NCI-H2227 treated with DMSO at 0.1 percent for 48 hours (cell line): ENCODE measurements at regions not wholly inside any gene's neighbourhood (a gene's known extent, or its start where the extent isn't known, plus 50 kb on each side); places are given as distances from the start of the nearest gene placed in this dataset.
"Not testable (repeated sequence)": the region's sequence is repeated elsewhere in the genome, so short reads cannot be mapped to it uniquely, and the experiment has no call there.

Source experiments
- DNase-seq: peaks from one replicate; lab custom pipeline; 2025; lab: John Stamatoyannopoulos, UW

DNA sequence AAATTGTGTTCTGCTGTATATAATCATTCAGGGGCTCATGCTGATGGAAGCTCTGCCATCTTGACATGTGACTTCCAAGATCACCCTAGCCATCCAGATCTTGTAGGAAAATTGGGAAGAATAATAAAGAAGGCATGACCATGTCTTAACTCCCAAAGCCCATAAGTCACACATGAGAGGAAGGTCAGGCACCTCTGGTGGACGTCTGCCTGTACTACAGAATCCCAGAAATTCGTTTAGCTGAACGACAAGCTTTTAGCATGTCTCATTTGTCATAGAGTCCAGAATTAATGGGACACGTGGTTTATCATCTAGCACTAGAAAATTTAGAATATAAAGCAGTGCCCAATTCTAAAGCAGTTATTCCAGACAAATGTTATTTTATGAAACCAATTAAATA lies 212.7 kb downstream of the CENPC start:
- DNase-seq = no peak

DNA sequence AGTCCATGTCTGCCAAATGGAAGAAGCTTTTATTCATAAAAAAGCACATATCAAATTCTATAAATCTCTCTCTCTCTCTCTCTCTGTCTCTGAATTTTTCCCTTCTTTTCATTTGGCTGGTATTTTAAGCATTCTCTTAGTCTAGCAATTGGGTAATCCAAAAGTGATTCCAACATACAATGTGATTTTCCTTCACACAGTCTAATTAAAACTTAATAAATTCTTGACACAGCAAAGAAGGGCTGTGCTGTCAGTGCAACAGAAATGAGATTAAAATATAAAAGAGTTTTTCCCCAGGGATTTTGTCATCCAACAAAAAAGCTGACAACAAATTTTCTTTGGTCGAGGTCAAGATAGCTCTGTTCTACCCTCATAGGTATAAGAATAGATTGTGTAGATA lies 216.9 kb downstream of the CENPC start:
- no peak for DNase-seq

DNA sequence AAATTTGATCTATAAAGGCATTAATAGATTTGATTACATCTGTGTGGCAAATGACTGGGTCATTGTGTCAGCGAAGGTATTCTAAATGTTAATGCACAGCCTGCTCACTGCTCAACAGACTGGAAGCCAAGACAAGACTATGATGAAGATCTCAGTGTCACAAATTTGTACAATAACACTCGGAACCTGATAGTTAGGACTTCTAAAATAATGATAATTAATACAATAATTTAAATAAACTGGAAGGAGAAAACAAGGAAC lies 217.4 kb downstream of the CENPC start:
- DNase-seq = no peak

DNA sequence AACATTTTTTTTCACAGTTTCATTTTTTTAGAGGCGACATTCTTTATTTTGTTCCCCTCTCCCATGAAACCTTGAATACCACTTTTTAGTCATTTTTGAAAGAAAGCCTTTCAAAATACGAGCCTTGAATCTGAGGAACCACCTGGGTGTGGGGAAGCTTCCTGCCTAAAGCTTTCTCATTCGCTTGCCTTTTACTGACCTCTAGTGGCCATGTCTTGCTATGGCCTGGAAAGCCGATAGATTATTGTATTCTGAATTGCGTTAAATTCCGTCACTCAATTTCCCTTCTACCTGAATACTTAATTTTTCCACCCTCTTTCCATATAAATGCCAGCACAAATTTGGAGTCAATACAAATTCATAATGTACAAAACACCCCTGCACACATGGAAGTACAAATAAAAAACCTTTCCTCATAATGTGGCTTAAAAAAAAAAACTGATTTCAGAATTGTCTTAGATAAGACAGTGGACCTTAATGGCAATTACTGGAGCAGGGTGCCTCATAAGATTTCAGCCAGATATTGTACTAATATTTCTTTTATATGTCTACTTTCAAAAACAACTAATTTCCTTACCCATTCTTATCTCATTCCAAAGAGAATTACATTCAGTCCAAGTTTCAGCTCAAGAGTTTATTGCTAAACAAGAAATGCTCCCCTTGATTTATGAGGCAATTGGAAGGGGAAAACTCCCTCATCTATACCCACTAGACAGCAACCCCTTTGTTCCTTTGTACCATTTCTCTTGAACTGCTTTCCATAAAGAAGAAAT lies 217.9 kb downstream of the CENPC start:
- peak; percentile 39 for DNase-seq

DNA sequence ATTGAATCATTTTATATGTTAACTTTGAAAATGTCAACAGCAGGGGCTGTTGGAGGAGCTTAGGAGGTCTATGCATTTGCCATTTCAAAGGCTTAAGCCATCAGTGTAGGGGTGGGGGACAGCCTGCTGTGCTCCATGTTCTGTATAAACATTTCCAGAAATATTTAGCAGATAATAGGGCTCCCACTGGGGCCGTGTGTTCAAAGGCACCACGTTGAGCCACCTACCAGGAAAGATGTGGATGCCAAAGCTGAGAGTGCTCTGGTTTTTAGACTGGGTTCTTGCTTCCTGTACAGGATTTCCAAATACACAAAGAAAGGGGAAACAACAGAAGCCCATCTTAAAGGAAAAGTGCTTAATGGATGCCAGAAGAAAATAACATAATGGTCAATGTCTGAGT lies 219.5 kb downstream of the CENPC start:
- no peak for DNase-seq

DNA sequence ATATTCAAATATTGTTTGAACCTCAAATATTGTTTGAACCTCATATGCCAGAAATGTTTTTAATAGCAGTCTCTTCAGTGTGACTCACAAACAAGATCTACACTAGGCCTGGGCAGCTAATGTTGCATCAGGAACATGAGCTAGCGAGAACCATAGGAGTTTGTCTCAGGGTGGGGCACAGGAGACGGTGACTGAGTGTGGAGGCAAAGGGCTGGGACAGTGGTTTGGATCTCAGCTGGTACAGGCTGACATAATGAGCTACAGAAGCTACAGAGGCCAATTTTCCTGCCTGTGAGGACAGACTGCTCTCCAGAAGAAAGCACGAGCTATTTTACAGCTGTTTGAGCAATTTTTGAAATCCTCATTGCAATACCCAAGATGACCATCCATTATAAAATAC lies 224.7 kb downstream of the CENPC start:
- DNase-seq = no peak

DNA sequence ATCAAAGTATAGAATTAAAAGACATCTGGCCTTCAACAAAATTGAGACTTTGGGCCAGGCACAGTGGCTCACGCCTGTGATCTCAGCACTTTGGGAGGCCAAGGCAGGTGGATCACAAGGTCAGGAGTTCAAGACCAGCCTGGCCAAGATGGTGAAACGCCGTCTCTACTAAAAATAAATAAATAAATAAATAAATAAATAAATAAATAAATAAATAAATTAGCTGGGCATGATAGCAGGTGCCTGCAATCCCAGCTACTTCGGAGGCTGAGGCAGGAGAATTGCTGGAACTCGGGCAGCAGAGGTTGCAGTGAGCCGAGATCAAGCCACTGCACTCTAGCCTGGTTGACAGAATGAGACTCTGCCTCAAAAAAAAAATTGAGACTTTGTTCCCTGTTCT lies 225.7 kb downstream of the CENPC start:
- DNase-seq = not testable (repeated sequence)

DNA sequence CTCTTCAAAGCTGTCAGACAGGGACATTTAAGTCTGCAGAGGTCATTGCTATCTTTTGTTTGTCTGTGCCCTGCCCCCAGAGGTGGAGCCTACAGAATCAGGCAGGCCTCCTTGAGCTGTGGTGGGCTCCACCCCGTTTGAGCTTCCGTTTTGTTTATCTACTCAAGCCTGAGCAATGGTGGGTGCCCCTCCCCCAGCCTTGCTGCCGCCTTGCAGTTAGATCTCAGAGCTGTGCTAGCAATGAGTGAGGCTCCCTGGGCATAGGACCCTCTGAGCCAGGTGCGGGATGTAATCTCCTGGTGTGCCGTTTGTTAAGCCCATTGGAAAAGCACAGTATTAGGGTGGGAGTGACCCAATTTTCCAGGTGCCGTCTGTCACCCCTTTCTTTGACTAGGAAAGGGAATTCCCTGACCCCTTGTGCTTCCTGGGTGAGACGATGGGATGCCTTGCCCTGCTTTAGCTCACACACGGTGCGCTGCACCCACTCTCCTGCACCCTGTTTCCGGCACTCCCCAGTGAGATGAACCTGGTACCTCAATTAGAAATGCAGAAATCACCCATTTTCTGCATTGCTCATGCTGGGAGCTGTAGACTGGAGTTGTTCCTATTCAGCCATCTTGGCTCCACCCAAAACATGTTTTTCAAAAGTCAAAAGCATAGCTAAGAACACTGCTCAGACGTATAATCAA lies 244.7 kb downstream of the CENPC start:
- DNase-seq = not testable (repeated sequence)

DNA sequence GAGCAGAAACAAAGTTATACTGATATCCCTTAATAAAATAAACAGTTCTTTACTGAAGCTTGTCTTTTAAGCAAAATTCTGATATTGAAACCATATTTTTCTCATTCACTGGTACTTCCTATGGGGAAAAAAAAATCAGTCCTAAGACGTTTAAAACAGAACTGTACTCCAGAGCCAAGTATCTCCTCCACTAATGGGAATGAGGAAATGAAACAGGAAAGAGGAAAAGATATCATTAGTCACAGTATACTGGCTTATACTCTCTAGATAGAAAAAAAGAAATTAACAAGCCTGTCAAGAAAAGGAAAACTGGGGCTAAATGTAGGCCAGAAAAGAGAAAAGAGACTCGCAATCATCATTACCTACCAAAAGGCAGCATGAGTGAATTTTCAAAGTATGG lies 252.7 kb downstream of the CENPC start:
- DNase-seq = no peak

DNA sequence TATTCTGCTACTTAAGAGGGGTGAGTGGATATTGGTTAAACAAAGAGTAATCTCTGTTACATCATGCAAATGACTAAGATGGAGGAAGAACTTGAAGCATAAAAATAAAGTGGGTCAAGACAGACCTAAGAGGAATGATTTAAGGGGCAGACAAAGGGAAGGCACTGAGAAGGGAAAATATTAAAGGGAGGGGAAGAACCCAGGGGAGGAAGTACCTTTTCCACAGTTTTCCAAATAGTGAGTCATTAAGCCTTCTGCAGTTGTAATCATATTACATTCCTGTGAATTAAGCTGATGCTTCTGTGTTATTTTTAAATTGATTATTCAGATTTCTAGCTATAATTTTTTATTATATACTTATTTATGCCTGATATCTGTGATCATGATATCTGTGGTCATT lies 253.3 kb downstream of the CENPC start:
- no peak for DNase-seq

DNA sequence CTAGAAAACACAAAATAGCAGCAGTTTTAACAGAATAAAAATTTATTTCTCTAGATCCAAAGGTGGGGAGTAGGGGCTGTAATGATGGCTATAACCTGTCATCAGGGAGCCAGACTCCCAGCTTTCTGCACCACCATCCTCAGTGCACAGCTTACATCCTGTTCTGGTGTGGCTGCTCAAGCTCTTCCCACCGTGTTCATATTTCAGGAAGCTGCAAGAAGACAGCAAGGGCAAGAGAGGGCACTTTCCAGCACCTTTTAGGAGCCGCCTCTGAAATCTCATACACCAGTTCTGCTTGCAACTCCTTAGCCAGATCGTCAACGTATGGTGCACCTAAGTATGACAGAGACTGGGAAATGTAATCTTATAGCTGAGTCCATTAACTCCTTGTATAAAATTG lies 253.7 kb downstream of the CENPC start:
- no peak for DNase-seq

DNA sequence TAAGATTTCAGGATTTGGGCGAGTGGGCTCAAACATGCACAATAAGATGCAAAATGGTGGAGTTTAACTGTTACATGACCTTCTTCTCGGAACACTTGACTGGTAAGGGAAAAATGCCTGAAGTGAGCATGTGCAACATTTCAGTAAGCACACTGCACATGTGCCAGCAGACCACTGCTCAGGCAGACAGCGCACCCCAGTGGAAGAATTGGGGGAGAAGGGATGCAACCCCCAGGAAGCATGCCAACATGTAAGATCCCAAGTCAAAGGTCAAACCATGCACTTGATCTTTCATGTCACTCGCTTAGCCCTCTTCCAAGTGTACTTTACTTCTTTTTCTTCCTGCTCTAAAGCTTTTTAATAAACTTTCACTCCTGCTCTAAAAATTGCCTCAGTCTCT lies 256.3 kb downstream of the CENPC start:
- DNase-seq = no peak

DNA sequence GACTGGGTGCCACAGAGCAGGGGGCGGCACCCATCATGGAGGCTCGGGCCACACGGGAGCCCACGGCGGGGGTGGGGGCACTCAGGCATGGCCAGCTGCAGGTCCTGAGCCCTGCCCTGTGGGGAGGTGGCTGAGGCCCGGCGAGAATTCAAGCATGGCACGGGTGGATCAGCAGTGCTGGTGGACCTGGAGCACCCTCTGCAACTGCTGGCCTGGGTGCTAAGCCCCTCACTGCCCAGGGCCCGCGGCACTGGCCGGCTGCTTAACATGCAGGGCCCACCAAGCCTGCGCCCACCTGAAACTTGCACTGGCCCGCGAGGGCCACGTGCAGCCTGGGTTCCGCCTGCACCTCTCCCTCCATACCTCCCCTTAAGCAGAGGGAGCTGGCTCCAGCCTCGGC lies 258.6 kb downstream of the CENPC start:
- no peak for DNase-seq

DNA sequence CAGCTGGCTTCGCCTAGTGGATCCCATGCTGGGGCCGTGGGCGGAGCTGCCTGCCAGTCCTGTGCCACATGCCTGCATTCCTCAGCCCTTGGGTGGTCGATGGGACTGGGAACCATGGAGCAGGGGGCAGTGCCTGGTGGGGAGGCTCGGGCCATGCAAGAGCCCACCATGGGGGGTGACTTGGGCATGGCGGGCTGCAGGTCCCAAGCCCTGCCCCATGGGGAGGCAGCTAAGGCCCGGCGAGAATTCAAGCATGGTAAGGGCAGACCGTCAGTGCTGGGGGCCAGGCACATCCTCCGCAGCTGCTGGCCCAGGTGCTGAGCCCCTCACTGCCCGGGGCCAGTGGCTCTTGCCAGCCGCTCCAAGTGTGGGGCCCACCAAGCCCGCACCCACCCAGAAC lies 262.6 kb downstream of the CENPC start:
- DNase-seq = no peak

DNA sequence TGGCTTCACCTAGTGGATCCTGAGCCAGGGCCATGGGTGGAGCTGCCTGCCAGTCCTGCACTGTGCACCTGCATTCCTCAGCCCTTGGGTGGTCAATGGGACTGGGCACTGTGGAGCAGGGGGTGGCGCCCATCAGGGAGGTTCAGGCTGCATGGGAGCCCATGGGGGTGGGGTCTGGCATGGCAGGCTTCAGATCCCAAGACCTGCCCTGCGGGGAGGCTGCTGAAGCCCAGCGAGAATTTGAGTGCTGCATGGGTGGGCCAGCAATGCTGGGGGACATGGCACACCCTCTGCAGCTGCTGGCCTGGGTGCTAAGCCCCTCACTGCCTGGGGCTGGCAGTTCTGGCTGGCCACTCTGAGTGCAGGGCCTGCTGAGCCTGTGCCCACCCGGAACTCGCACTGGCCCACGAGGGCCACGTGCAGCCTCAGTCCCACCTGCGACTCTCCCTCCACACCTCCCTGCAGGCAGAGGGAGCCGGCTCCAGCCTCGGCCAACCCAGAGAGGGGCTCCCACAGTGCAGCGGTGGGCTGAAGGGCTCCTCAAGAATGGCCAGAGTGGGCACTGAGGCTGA lies 270.0 kb downstream of the CENPC start:
- no peak for DNase-seq

DNA sequence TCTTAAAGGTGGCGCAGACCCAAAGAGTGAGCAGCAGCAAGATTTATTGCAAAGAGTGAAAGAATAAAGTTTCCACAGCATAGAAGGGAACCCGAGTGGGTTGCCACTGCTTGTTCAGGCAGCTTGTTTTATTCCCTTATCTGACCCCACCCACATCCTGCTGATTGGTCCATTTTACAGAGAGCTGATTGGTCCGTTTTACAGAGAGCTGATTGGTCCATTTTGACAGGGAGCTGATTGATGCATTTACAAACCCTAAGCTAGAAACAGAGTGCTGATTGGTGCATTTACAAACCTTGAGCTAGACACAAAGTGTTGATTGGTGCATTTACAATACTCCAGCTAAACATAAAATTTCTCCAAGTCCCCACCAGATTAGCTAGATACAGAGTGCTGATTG lies 270.6 kb downstream of the CENPC start:
- DNase-seq = not testable (repeated sequence)

DNA sequence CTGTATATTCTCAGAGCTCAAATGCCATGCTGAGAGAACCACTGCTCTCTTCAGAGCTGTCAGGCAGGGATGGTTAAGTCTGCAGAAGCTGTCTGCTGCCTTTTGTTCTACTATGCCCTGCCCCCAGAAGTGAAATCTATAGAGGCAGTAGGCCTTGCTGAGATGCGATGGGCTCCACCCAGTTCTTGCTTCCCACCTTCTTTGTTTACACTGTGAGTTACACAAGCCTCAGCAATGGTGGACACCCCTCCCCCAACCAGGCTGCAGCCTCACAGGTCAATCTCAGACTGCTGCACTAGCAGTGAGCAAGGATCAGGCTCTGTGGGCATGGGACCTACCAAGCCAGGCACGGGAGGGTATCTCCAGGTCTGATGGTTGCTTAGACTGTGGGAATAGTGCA lies 271.6 kb downstream of the CENPC start:
- no peak for DNase-seq

DNA sequence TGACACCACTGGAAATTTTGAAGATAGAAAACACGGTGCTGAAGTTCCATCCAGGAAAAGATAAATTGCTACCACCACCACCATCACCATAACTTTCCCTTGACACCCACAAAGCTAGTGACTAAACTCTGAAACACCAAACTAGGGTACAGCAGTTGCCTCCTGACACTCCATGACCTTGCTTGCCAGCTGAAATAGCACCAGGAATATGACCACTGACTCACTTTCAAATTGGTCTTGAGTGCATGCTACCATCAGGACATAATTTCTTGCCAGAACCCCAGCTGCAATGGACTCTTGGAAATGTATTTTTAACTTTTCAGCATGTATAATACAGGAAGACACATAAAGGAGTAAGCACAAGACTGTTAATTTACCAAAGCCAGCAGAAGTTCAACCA lies 283.3 kb downstream of the CENPC start:
- DNase-seq = no peak

DNA sequence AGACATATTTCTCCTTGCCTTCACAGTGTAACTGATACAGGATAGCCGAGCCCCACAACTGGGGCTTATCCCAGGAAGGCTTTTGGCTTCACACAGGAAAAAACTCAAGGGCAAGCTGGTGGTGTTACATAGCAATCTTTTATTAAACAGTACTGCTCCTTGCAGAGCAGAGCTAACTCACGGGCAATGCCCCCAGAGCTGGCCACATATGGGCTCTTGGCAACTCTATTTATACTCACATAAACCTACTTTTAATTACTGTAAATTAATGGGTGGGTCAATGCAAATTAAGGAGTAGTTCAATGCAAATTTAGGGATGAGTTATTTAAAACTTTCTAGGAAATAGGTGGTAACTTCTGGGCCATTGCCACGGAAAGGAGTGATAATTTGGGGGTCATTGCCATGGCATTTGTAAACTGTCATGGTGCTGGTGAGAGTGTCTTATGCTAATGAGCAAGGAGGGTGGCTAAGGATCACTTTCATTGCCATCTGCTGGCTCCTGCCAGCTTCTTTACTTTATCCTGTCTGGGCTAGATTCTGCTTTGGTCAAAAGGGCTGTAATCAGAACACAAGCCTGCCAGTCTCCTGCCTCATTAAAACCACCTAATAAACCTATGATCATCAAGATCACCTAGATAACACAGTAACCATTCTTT lies 288.8 kb downstream of the CENPC start:
- no peak for DNase-seq

DNA sequence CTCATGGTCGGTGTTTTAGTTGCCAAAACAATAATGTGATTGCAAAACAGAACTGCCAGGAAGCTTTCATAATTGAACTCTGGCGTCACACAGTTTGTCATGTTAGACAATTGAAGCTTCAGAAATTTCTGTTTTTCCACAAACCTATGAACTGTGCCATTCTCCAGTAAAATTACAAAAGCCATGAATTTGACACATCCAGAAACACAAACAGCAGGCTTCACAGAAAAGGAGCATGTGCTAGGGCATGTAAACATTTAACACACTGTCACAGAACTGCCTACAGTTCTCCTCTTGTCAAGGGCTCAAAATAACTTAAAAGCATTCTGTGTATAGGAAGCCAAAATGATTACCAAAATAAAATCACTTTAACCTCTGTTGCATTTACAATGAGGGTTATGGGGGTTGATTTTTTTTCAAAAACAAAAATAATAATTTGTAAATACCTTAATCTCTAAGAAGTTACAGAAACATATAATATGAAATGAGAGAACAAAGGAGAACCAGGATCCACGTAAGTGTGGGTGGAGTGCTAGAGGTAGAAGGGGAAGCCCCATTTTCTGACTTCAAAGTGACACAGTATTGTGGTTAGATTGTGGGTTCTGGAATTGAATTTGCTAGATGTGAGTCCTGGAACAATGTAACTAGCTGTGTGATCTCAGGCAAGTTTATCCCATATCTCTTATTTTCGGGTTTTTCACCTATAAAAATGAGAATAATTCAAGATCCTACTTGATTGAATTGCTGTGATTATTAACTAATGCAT lies 295.0 kb downstream of the CENPC start:
- DNase-seq = no peak

DNA sequence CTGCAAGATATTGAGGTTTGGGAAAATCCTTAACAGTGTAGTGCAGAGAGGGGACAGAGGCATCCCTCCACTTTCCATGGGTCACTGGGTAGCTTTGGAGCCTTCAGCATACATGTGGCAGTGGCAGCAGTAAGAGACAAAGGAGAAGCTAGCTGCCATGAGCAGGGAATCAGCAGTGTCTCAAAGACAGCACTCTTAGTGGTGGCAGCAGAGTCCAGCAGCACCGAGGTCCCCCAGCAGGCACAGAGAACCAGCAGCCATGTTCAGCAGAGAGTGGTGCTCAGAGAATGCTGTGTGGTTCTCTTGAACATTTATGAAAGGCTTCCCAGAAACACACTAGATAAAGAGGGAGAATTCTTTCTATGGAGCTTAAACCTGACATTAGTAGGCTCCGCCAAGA lies 308.5 kb downstream of the CENPC start:
- DNase-seq = no peak

DNA sequence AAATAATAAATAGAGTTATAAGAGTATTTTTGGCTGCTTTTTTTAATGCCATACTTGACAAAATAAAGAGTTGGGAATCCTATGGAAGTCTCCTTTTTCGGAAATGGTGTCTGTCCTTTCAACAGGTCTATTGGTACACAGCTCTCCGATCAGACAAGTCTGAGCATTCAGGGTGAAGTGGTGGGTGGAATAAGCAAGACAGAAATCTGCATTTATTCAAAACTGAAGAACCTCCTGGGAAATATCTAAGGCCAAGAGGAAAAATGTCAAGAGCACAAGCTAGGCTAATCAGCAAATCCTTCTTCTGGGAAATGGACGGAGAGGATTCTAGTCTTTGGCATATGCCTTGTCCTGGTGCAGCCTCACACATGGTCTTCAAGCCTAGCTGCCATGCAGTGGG lies 309.0 kb downstream of the CENPC start:
- no peak for DNase-seq

DNA sequence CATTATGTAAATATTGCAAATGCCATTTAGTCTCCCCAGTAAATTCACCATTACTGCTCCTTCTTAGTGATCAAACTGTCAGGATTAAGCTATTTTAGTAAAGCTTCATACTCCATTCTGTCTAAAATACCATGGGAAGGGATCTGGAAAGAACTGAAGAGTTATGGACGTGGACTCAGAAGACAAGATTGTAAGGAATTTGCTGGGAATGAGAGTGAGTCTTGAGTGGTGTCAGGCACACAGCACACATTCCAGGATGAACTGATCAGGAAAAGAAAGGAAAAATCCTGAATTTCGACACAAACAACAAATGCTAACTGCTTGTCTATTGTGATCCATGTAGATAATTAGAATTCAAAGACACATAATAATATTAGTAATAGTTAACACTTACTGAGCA lies 311.0 kb downstream of the CENPC start:
- DNase-seq = no peak
